ENCODE measurements at regions not wholly inside any gene's neighbourhood (a gene's known extent, or its start where the extent isn't known, plus 50 kb on each side); places are given as distances from the start of the nearest gene placed in this dataset.

- DNase-seq, result no peak
- no peak for ATAC-seq
- Histone ChIP-seq H3K4me3 (no peak overlapping the region), H3K4me1 (ENCODE audit: low read depth) (no peaks in the 10 kb centered on the region), H3K36me3 (ENCODE audit: low read depth) (no peaks in the 10 kb centered on the region), H3K9me3 (no peaks in the 10 kb centered on the region)
- intact Hi-C loops (cut with DNase I, micrococcal nuclease), result no loop called here
- TF ChIP-seq CTCF (IDR thresholded peaks at IDR 0.05), result no peak
These were observed 141.8 kb downstream of the MXRA5 start for GRCh38 chrX:3204606-3205005.

DNA sequence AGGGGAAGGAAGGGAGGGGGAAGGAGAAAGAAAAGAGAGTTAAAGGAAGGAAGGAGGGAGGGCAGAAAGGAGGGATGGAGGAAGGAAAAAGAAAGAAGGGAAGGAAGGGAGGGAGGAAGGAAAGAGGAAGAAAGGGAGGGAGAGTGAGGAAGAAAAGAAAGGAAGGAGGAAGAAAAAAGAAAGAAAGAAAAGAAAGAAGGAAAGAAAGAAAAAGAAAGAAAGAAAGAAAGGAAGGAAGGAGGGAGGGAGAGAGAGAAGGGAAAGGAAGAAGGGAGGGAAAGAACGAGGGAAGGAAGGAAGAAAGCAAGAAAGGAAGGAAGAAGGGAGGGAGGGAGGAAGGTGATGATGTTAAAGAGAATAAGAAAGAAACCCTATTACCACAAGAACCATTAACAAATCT lies 150.6 kb downstream of the MXRA5 start:
- intact Hi-C loops (cut with DNase I, micrococcal nuclease), result no loop called here
- no peak for TF ChIP-seq CTCF (IDR thresholded peaks at IDR 0.05)
- Histone ChIP-seq H3K4me3 (no peak overlapping the region), H3K9me3 (no peaks in the 10 kb centered on the region), H3K4me1 (ENCODE audit: low read depth) (no peaks in the 10 kb centered on the region), H3K36me3 (ENCODE audit: low read depth) (no peaks in the 10 kb centered on the region)
- DNase-seq (no peak), ATAC-seq (no peak)

DNA sequence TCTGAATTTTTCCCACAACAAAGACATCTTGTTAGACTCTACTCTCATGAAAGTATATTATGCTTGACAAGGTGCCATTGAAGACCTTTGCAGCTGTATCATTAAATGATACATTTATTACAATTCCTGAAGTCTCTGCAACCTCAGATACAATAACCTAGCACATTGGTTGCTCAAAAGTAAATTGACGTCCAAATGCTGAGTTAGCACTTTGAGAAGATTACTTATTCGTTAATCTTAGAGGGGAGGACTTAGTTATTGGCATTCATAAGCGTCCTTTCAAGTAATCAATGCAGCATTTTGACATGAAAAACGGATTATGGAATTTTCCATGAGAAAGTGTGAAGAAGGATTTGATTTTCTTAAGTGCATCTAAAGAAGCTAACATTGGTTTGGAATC lies 151.6 kb downstream of the ARSF start:
- intact Hi-C loops (cut with DNase I, micrococcal nuclease), result no loop called here
- TF ChIP-seq CTCF (IDR thresholded peaks at IDR 0.05), result no peak
- DNase-seq (no peak), ATAC-seq (no peak)
- Histone ChIP-seq H3K9me3 (no peaks in the 10 kb centered on the region), H3K36me3 (ENCODE audit: low read depth) (no peaks in the 10 kb centered on the region), H3K4me1 (ENCODE audit: low read depth) (no peaks in the 10 kb centered on the region), H3K4me3 (no peak overlapping the region)

- DNase-seq (no peak), ATAC-seq (no peak)
- Histone ChIP-seq H3K9me3 (no peaks in the 10 kb centered on the region), H3K4me1 (ENCODE audit: low read depth) (no peaks in the 10 kb centered on the region), H3K4me3 (no peak overlapping the region), H3K36me3 (ENCODE audit: low read depth) (no peaks in the 10 kb centered on the region)
- TF ChIP-seq CTCF (IDR thresholded peaks at IDR 0.05), result no peak
- intact Hi-C loops (cut with DNase I, micrococcal nuclease), result no loop called here
These were observed 150.5 kb downstream of the ARSF start for GRCh38 chrX:3191796-3192195.

GRCh38 chrX:3191201-3191600 lies 149.9 kb downstream of the ARSF start:
- Histone ChIP-seq H3K4me1 (ENCODE audit: low read depth) (no peaks in the 10 kb centered on the region), H3K4me3 (no peak overlapping the region), H3K36me3 (ENCODE audit: low read depth) (no peaks in the 10 kb centered on the region), H3K9me3 (no peaks in the 10 kb centered on the region)
- ATAC-seq (no peak), DNase-seq (no peak)
- intact Hi-C loops (cut with DNase I, micrococcal nuclease), result no loop called here
- no peak for TF ChIP-seq CTCF (IDR thresholded peaks at IDR 0.05)

DNA sequence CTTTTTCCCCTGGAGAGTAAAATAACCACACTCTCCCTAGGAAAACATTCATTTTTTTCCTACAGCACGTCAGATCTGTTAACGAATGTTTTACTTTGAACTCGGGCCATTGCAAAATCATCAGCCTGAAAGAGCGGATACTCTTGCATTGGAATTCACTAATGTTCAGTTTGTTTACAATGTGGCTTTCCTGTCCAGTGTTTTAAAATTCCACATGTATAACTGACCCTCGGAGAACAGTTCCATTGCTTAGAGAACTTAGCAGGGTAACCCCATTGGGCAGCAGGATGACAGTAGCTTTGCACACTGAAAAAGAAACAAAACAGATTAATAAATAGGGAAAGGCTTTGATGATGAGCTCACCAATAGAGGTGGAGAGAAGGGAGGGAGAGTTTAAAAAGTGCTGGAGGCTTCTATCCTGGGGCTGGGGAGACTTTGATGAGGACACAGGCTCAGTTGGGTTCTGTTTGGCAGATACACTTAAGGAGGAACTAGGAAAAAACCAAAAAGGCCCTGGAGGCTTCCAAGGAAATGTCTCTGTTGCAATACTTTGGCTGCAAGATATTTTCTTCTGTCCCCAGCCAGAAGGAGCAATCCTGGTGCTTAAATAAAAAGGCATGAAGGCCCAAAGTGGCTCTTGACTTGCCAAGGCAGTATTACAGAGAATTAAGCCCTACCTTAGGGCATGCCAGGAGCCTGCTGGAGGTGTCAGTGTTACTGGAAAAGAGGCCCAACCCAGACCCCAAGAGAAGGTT lies 143.1 kb downstream of the ARSF start:
- intact Hi-C loops (cut with DNase I, micrococcal nuclease), result no loop called here
- Histone ChIP-seq H3K4me1 (ENCODE audit: low read depth) (no peaks in the 10 kb centered on the region), H3K36me3 (ENCODE audit: low read depth) (no peaks in the 10 kb centered on the region), H3K4me3 (no peak overlapping the region), H3K9me3 (no peaks in the 10 kb centered on the region)
- ATAC-seq (no peak), DNase-seq (peak in 1 of 3 donors; percentile 1)
- no peak for TF ChIP-seq CTCF (IDR thresholded peaks at IDR 0.05)
